Liver (tissue), 8 donors: ENCODE measurements at regions not wholly inside any gene's neighbourhood (a gene's known extent, or its start where the extent isn't known, plus 50 kb on each side); places are given as distances from the start of the nearest gene placed in this dataset.

Experiments
- DNase-seq: peaks from one replicate; pipeline ENCODE4 v3.0.0-alpha.2; 2017; ENCODE audit warnings: low spot score
- H3K27ac ChIP-seq, 2 donors: one replicate each; pipeline ENCODE4 v1.7.0; 2013; ENCODE audit warnings: inconsistent platforms in 2 of 2, low read length in 2 of 2, control low read depth in 1 of 2, low read depth in 1 of 2, mild to moderate bottlenecking in 1 of 2
- H3K27me3 ChIP-seq, 4 donors: one replicate each; pipeline versions ENCODE4 v1.6.1 to v1.7.0; 2013; ENCODE audit warnings: low read length in 3 of 4, inconsistent platforms in 1 of 4, mild to moderate bottlenecking in 1 of 4, moderate library complexity in 1 of 4; ENCODE audit not compliant: control insufficient read depth in 4 of 4, insufficient read depth in 4 of 4
- H3K36me3 ChIP-seq, 4 donors: one replicate each; pipeline versions ENCODE4 v1.6.1 to v1.7.0; 2013; ENCODE audit warnings: low read length in 3 of 4, mild to moderate bottlenecking in 3 of 4, low read depth in 1 of 4, moderate library complexity in 1 of 4; ENCODE audit not compliant: control insufficient read depth in 4 of 4, insufficient read depth in 3 of 4
- H3K4me1 ChIP-seq, 4 donors: one replicate each; pipeline versions ENCODE4 v1.6.1 to v1.7.0; 2013; ENCODE audit warnings: low read length in 3 of 4, mild to moderate bottlenecking in 3 of 4, moderate library complexity in 1 of 4; ENCODE audit not compliant: control insufficient read depth in 4 of 4, insufficient read depth in 4 of 4
- H3K4me3 ChIP-seq, 3 donors: one replicate each; pipeline versions ENCODE4 v1.6.1 to v1.7.0; 2013; ENCODE audit warnings: low read length in 3 of 3, control low read depth in 1 of 3, low read depth in 1 of 3, mild to moderate bottlenecking in 1 of 3
- H3K9ac ChIP-seq, 2 donors: one replicate each; pipeline ENCODE4 v1.7.0; 2013; ENCODE audit warnings: low read length in 2 of 2, mild to moderate bottlenecking in 2 of 2, moderate library complexity in 2 of 2, control low read depth in 1 of 2, low read depth in 1 of 2
- H3K9me3 ChIP-seq, 4 donors: one replicate each; pipeline versions ENCODE4 v1.6.1 to v1.7.0; 2013; ENCODE audit warnings: low read length in 3 of 4; ENCODE audit not compliant: control insufficient read depth in 4 of 4
- ATF3 ChIP-seq: IDR thresholded peaks from 2 replicates; pipeline ENCODE4 v1.6.1; 2016; ENCODE audit warnings: antibody characterized with exemption
- CTCF ChIP-seq: fragments of 150-350 bp; IDR thresholded peaks from 2 replicates; pipeline ENCODE4 v1.5.1; 2017; ENCODE audit warnings: improper control_type of control experiment, low read depth, low read length; ENCODE audit not compliant: missing input control
- EGR1 ChIP-seq, 2 donors: IDR thresholded peaks; 2 replicates each; pipeline ENCODE4 v1.6.1; 2016 to 2018; ENCODE audit warnings: antibody characterized with exemption in 2 of 2, low read depth in 2 of 2
- FOXA1 ChIP-seq: IDR thresholded peaks from 2 replicates; pipeline ENCODE4 v1.6.1; 2016; ENCODE audit warnings: antibody characterized with exemption
- FOXA2 ChIP-seq: IDR thresholded peaks from 2 replicates; pipeline ENCODE4 v1.6.1; 2016; ENCODE audit warnings: antibody characterized with exemption
- GABPA ChIP-seq, 2 donors: IDR thresholded peaks in 1 of 2; conservative IDR thresholded peaks in 1 of 2; 2 replicates each; pipeline ENCODE4 v1.6.1; 2016; ENCODE audit warnings: antibody characterized with exemption in 2 of 2, mild to moderate bottlenecking in 1 of 2, moderate library complexity in 1 of 2
- HNF4A ChIP-seq, 2 donors: conservative IDR thresholded peaks; 2 replicates each; pipeline ENCODE4 v1.6.1; 2016; ENCODE audit warnings: antibody characterized with exemption in 2 of 2, mild to moderate bottlenecking in 2 of 2
- HNF4G ChIP-seq: IDR thresholded peaks from 2 replicates; pipeline ENCODE4 v1.6.1; 2016; ENCODE audit warnings: antibody characterized with exemption
- JUND ChIP-seq, 2 donors: IDR thresholded peaks; 2 replicates each; pipeline ENCODE4 v1.6.1; 2016; ENCODE audit warnings: antibody characterized with exemption in 2 of 2
- MAX ChIP-seq: IDR thresholded peaks from 2 replicates; pipeline ENCODE4 v1.6.1; 2016; ENCODE audit warnings: antibody characterized with exemption
- NR2F2 ChIP-seq: IDR thresholded peaks from 2 replicates; pipeline ENCODE4 v1.6.1; 2016; ENCODE audit warnings: antibody characterized with exemption
- RAD21 ChIP-seq, 2 donors: IDR thresholded peaks; 2 replicates each; pipeline ENCODE4 v1.6.1; 2016; ENCODE audit warnings: antibody characterized with exemption in 2 of 2, mild to moderate bottlenecking in 2 of 2
- REST ChIP-seq: IDR thresholded peaks from 2 replicates; pipeline ENCODE4 v1.6.1; 2016; ENCODE audit warnings: antibody characterized with exemption, mild to moderate bottlenecking
- RXRA ChIP-seq, 2 donors: IDR thresholded peaks; 2 replicates each; pipeline ENCODE4 v1.6.1; 2017 to 2018; ENCODE audit warnings: antibody characterized with exemption in 2 of 2, mild to moderate bottlenecking in 1 of 2
- SP1 ChIP-seq: IDR thresholded peaks from 2 replicates; pipeline ENCODE4 v1.6.1; 2018; ENCODE audit warnings: antibody characterized with exemption, mild to moderate bottlenecking
- TAF1 ChIP-seq: conservative IDR thresholded peaks from 2 replicates; pipeline ENCODE4 v1.6.1; 2016; ENCODE audit warnings: antibody characterized with exemption, mild to moderate bottlenecking
- YY1 ChIP-seq: IDR thresholded peaks from 2 replicates; pipeline ENCODE4 v1.6.1; 2016; ENCODE audit warnings: antibody characterized with exemption, mild to moderate bottlenecking
- ZBTB33 ChIP-seq: IDR thresholded peaks from 2 replicates; pipeline ENCODE4 v1.6.1; 2016; ENCODE audit warnings: antibody characterized with exemption
- WGBS: extraction: QIAGEN DNeasy Blood & Tissue Kit; methylation state at CpG from one replicate; pipeline ENCODE4 v1.1.7; 2013; 5-methylcytosine and 5-hydroxymethylcytosine counted together
- donor health status: healthy.
- donor health status: healthy.
- donor health status: healthy.
- donor health status: healthy.
- donor health status: healthy.

- Histone ChIP-seq H3K4me1 (peaks cover 0 to 8% (median 0%) of the 10 kb centered on the region in 4 donors), H3K4me3 (no peak overlapping the region), H3K9me3 (no peaks in the 10 kb centered on the region), H3K9ac (no peak overlapping the region), H3K36me3 (no peaks in the 10 kb centered on the region), H3K27me3 (no peaks in the 10 kb centered on the region), H3K27ac (no peak overlapping the region)
- WGBS, result 85% methylated on average over 5 of the region's 5 CpGs
- TF ChIP-seq ATF3 (no peak), TAF1 (no peak)
- DNase-seq, result no peak
These were observed 187.5 kb upstream of the ANKRD50 start for GRCh38 chr4:124899997-124900396.

- Histone ChIP-seq H3K36me3 (no peaks in the 10 kb centered on the region), H3K9ac (no peak overlapping the region), H3K27me3 (no peaks in the 10 kb centered on the region), H3K27ac (no peak overlapping the region), H3K4me1 (no peaks in the 10 kb centered on the region), H3K9me3 (no peaks in the 10 kb centered on the region), H3K4me3 (no peak overlapping the region)
- DNase-seq, result no peak
- 83% methylated on average over 3 of the region's 3 CpGs for WGBS
- no peak for TF ChIP-seq FOXA1
- no peak for TF ChIP-seq TAF1
- no peak for TF ChIP-seq HNF4A (conservative IDR thresholded peaks at IDR 0.05)
- TF ChIP-seq EGR1 (IDR thresholded peaks at IDR 0.05; ENCODE audit: low read depth in 2 of 2), result no peak
- TF ChIP-seq YY1, result no peak
- TF ChIP-seq RAD21 (IDR thresholded peaks at IDR 0.05), result no peak
- TF ChIP-seq MAX, result no peak
- TF ChIP-seq NR2F2, result no peak
- TF ChIP-seq SP1, result no peak
- no peak for TF ChIP-seq REST
- no peak for TF ChIP-seq ZBTB33
- TF ChIP-seq CTCF, result no peak
- TF ChIP-seq JUND (IDR thresholded peaks at IDR 0.05), result no peak
- TF ChIP-seq RXRA (IDR thresholded peaks at IDR 0.05), result no peak
- TF ChIP-seq GABPA (IDR thresholded peaks at IDR 0.05 in 1 of 2, conservative IDR thresholded peaks at IDR 0.05 in 1 of 2), result no peak
- no peak for TF ChIP-seq ATF3
- TF ChIP-seq HNF4G, result no peak
- no peak for TF ChIP-seq FOXA2
These were observed 178.0 kb upstream of the ANKRD50 start for GRCh38 chr4:124890522-124890921.
